Endothelial cell of umbilical vein (primary cell): ENCODE measurements at regions not wholly inside any gene's neighbourhood (a gene's known extent, or its start where the extent isn't known, plus 50 kb on each side); places are given as distances from the start of the nearest gene placed in this dataset.

Experiments used
- BruUV-seq: library from RNA; stranded (reverse); fragments of 400-500 nt; replicated peaks from 2 replicates; lab custom pipeline; 2021; lab: Mats Ljungman, UMichigan
- CTCF ChIA-PET: fragments of 300-600, 350-600 bp; sonication (Branson Sonifier 250); formaldehyde crosslinking; loops from one replicate; lab custom pipeline; 2021; ENCODE audit warnings: antibody characterized with exemption, inconsistent platforms; lab: Charles Lee
- POLR2A ChIA-PET: fragments of 300-600, 350-600 bp; sonication (Branson Sonifier 250); formaldehyde crosslinking; loops from one replicate; lab custom pipeline; 2021; ENCODE audit warnings: antibody characterized with exemption, inconsistent platforms; lab: Charles Lee
- DNase-seq: peaks from one replicate; pipeline ENCODE4 v3.0.0-alpha.2; 2011; ENCODE audit warnings: low read depth, low spot score
- FAIRE-seq: peaks from 2 replicates; lab custom pipeline; 2011; peaks lifted over from hg19 to GRCh38; lab: Jason Lieb, UNC
- H2AFZ ChIP-seq: 2 replicates; pipeline ENCODE4 v1.6.0; 2012; ENCODE audit warnings: low read depth, low read length, control low read depth, inconsistent platforms
- H3K27ac ChIP-seq: 2 replicates; pipeline ENCODE4 v1.5.1; 2011; ENCODE audit warnings: low read depth, mild to moderate bottlenecking, control low read depth, low read length, moderate library complexity; ENCODE audit not compliant: insufficient read depth
- H3K27me3 ChIP-seq, 2 experiments: 2 replicates each; pipeline versions ENCODE4 v1.6.0 to v1.6.1; 2011; ENCODE audit warnings: low read length in 2 of 2, mixed read lengths in 1 of 2; ENCODE audit not compliant: control insufficient read depth in 2 of 2, insufficient read depth in 2 of 2
- H3K36me3 ChIP-seq, 2 experiments: 2 replicates in 1 of 2; 3 replicates in 1 of 2; pipeline ENCODE4 v1.5.1; 2011; ENCODE audit warnings: low read length in 2 of 2, mild to moderate bottlenecking in 1 of 2, moderate library complexity in 1 of 2; ENCODE audit not compliant: control insufficient read depth in 2 of 2, insufficient read depth in 2 of 2; ENCODE audit errors: extremely low read depth in 1 of 2
- H3K4me1 ChIP-seq: 3 replicates; pipeline ENCODE4 v1.5.1; 2011; ENCODE audit warnings: mild to moderate bottlenecking, low read length; ENCODE audit not compliant: control insufficient read depth, insufficient read depth; ENCODE audit errors: extremely low read depth
- H3K4me2 ChIP-seq: 2 replicates; pipeline ENCODE4 v1.6.1; 2011; ENCODE audit warnings: low read length, control low read depth, mixed read lengths; ENCODE audit not compliant: insufficient read depth
- H3K4me3 ChIP-seq, 3 experiments: fragments of 200-600 bp in 1 of 3; sonication (generic), shearing (Covaris generic) in 1 of 3; replicated peaks in 1 of 3; 2 replicates each; pipeline ENCODE4 v1.5.1; 2011 to 2016; ENCODE audit warnings: control low read depth in 3 of 3, low read length in 3 of 3, mild to moderate bottlenecking in 2 of 3, inconsistent platforms in 1 of 3, low read depth in 1 of 3, moderate library complexity in 1 of 3; ENCODE audit not compliant: insufficient read depth in 1 of 3
- H3K79me2 ChIP-seq: 2 replicates; pipeline ENCODE4 v1.6.0; 2012; ENCODE audit warnings: low read length, inconsistent platforms; ENCODE audit not compliant: control insufficient read depth, insufficient read depth
- H3K9ac ChIP-seq: replicated peaks from 2 replicates; pipeline ENCODE3; 2011; ENCODE audit warnings: low read length, control low read depth; ENCODE audit not compliant: insufficient read depth; ENCODE audit errors: extremely low read depth
- H3K9me1 ChIP-seq: replicated peaks from 3 replicates; pipeline ENCODE4 v1.6.0; 2011; ENCODE audit warnings: mild to moderate bottlenecking, low read length; ENCODE audit not compliant: control insufficient read depth, insufficient read depth; ENCODE audit errors: extremely low read depth
- H3K9me3 ChIP-seq: replicated peaks from 2 replicates; pipeline ENCODE4 v1.5.1; 2012; ENCODE audit warnings: low read length, inconsistent platforms; ENCODE audit not compliant: control insufficient read depth, insufficient read depth
- H4K20me1 ChIP-seq: replicated peaks from 2 replicates; pipeline ENCODE3; 2011; ENCODE audit warnings: mild to moderate bottlenecking, low read length; ENCODE audit not compliant: control insufficient read depth, insufficient read depth; ENCODE audit errors: extremely low read depth
- CTCF ChIP-seq, 2 donors: IDR thresholded peaks; 1 replicate in 1 of 2; 2 replicates in 1 of 2; pipeline ENCODE4 v1.5.1; 2011; ENCODE audit warnings: low read length in 2 of 2, mild to moderate bottlenecking in 2 of 2, moderate library complexity in 2 of 2, control low read depth in 1 of 2, inconsistent platforms in 1 of 2, low read depth in 1 of 2; ENCODE audit not compliant: insufficient read depth in 1 of 2; ENCODE audit errors: extremely low read depth in 1 of 2
- EZH2 ChIP-seq: IDR thresholded peaks from 2 replicates; pipeline ENCODE4 v1.6.1; 2012; ENCODE audit warnings: borderline replicate concordance, low read depth, mild to moderate bottlenecking, moderate library complexity, low read length, inconsistent platforms; ENCODE audit not compliant: severe bottlenecking
- FOS ChIP-seq: IDR thresholded peaks from 2 replicates; pipeline ENCODE4 v1.6.1; 2011; ENCODE audit warnings: mild to moderate bottlenecking, low read length, moderate library complexity, borderline replicate concordance; ENCODE audit not compliant: insufficient read depth
- GATA2 ChIP-seq: IDR thresholded peaks from 2 replicates; pipeline ENCODE4 v1.7.0; 2011; ENCODE audit warnings: low read depth, mild to moderate bottlenecking, moderate library complexity, mixed read lengths, low read length; ENCODE audit not compliant: insufficient read length, insufficient read depth
- JUN ChIP-seq: IDR thresholded peaks from 2 replicates; pipeline ENCODE4 v1.6.1; 2011; ENCODE audit warnings: borderline replicate concordance, low read depth; ENCODE audit not compliant: insufficient read length, insufficient read depth
- MYC ChIP-seq: IDR thresholded peaks from one replicate; pipeline ENCODE4 v1.6.1; 2011; ENCODE audit warnings: mild to moderate bottlenecking, low read depth, low read length
- POLR2A ChIP-seq: IDR thresholded peaks from 2 replicates; pipeline ENCODE4 v1.6.1; 2012; ENCODE audit warnings: low read depth, mild to moderate bottlenecking, control low read depth, low read length
- POLR2AphosphoS5 ChIP-seq: IDR thresholded peaks from 2 replicates; pipeline ENCODE4 v1.6.1; 2012; ENCODE audit warnings: low read depth, mild to moderate bottlenecking, control low read depth, low read length, moderate library complexity; ENCODE audit not compliant: insufficient read depth
- dilution Hi-C: fragments of 300-500 bp; cut with MboI; formaldehyde crosslinking; loops from one replicate; pipeline ENCODE4 v1.15.0; 2019; ENCODE audit warnings: low sequenced_read_pairs; ENCODE audit not compliant: extremely low pct_ligation_motif_present
- intact Hi-C: fragments of 100-400 bp; cut with micrococcal nuclease; formaldehyde crosslinking; loops from one replicate; pipeline ENCODE4 v1.10.0; 2022
- TF ChIP-seq, protein P1 (sequence below): IDR thresholded peaks from 2 replicates; pipeline ENCODE4 v1.6.1; 2011; ENCODE audit not compliant: insufficient read depth, insufficient read length

- Histone ChIP-seq H3K9me3 (no peaks in the 10 kb centered on the region), H3K4me3 (no peak overlapping the region), H3K27ac (no peak overlapping the region), H3K27me3 (peaks cover 21 to 22% of the 10 kb centered on the region in 2 experiments), H3K9ac (no peak overlapping the region), H4K20me1 (no peaks in the 10 kb centered on the region), H3K4me1 (no peaks in the 10 kb centered on the region), H3K9me1 (no peaks in the 10 kb centered on the region), H2AFZ (no peak overlapping the region), H3K79me2 (no peaks in the 10 kb centered on the region), H3K36me3 (no peaks in the 10 kb centered on the region), H3K4me2 (no peak overlapping the region)
- dilution Hi-C loops, result no loop called here
- TF ChIP-seq EZH2 (no peak), MYC (no peak), POLR2A (no peak), CTCF (IDR thresholded peaks at IDR 0.05; ENCODE audit: extremely low read depth in 1 of 2, insufficient read depth in 1 of 2, low read depth in 1 of 2, low read length in 2 of 2) (no peak), JUN (no peak), GATA2 (no peak), FOS (no peak), POLR2AphosphoS5 (no peak)
- TF ChIP-seq, protein P1, sequence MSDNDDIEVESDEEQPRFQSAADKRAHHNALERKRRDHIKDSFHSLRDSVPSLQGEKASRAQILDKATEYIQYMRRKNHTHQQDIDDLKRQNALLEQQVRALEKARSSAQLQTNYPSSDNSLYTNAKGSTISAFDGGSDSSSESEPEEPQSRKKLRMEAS, result no peak
- POLR2A ChIA-PET, result no interaction called here
- BruUV-seq, result no TSS peak
- CTCF ChIA-PET, result no interaction called here
- FAIRE-seq (no peak), DNase-seq (no peak)
- intact Hi-C loops, result no loop called here
Observed at GRCh38 chr17:36818134-36818825, 119.0 kb upstream of the LHX1 start.
